ENCODE measurements at regions not wholly inside any gene's neighbourhood (a gene's known extent, or its start where the extent isn't known, plus 50 kb on each side); places are given as distances from the start of the nearest gene placed in this dataset.

DNA sequence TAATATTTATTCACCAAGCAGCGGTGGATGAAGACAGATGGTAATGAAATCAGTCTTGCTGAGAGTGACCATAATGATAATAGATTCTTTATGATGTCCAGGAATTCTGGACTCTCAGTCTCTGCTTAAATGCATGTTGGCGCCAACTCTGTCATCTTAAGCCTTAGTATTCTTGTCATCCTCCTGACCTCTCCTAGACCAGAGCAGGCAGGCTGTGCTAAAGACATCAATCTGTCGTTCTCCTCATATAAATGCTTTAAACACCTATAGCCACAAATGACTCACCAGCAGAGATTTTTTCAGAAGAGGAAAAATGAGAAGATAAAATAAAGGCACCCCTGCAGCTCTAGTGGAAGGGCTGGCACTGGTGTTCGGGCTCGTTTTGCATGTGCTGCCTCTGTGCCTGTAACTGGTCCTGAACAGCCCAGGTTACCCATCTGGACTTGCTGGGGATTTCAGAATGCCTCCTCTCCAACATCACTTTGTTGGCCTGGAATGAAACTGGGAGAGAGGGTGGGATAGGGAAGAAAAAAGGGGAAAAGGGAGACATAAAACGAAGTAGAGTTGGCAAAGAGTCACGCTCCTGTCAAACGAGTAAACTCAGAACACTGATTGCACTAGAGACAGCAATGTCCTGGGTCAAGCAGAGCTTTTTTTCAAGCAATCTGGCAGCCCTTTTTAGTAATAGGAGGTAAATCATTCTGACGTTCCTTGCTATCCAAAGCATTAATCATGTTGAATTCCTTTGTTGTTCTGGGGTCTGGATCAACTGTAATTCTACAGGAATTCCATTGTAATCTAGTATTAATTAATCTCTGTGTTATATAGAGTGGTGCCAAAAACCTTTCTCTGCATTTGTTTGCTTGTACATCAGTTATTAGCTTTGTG lies 195.5 kb upstream of the CLINT1 start:
- no peaks in the 10 kb centered on the region for H3K36me3 ChIP-seq (ENCODE audit: low read depth, low read length)
- ATAC-seq (peak; percentile 18; the same call in 1 of the 2 replicates), DNase-seq (peak; percentile 63)
- no TSS peak for BruUV-seq (replicated peaks)
- H3K4me2 ChIP-seq (ENCODE audit: low read length) = no peak overlapping the region; the same call in 1 of the 2 replicates
- intact Hi-C loops (cut with micrococcal nuclease) = no loop called here
- no peaks in the 10 kb centered on the region for H3F3A ChIP-seq (ENCODE audit: low read length, unreplicated experiment)
- TF ChIP-seq EZH2phosphoT487 (IDR thresholded peaks at IDR 0.05; ENCODE audit: borderline replicate concordance, low read length) (no peak), EZH2 (IDR thresholded peaks at IDR 0.05; ENCODE audit: low read length, unreplicated experiment) (no peak)
- TF ChIP-seq, protein P1, sequence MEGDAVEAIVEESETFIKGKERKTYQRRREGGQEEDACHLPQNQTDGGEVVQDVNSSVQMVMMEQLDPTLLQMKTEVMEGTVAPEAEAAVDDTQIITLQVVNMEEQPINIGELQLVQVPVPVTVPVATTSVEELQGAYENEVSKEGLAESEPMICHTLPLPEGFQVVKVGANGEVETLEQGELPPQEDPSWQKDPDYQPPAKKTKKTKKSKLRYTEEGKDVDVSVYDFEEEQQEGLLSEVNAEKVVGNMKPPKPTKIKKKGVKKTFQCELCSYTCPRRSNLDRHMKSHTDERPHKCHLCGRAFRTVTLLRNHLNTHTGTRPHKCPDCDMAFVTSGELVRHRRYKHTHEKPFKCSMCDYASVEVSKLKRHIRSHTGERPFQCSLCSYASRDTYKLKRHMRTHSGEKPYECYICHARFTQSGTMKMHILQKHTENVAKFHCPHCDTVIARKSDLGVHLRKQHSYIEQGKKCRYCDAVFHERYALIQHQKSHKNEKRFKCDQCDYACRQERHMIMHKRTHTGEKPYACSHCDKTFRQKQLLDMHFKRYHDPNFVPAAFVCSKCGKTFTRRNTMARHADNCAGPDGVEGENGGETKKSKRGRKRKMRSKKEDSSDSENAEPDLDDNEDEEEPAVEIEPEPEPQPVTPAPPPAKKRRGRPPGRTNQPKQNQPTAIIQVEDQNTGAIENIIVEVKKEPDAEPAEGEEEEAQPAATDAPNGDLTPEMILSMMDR (conservative IDR thresholded peaks at IDR 0.05; ENCODE audit: low read depth, low read length) = no peak
- no peaks in the 10 kb centered on the region for H4K20me1 ChIP-seq (ENCODE audit: low read length)
- H3K9ac ChIP-seq (ENCODE audit: low read length) = no peak overlapping the region
- ChIA-PET POLR2A (ENCODE audit: unreplicated experiment) (interaction anchor here (0.6 kb wide), 1 partner anchor 199 kb away, joined by 17 read pairs; no protein-coding TSS in a partner anchor), CTCF (no interaction called here)
- H3K4me1 ChIP-seq (ENCODE audit: insufficient read depth, low read length) = peaks cover 48% of the 10 kb centered on the region
- no peaks in the 10 kb centered on the region for H3K79me2 ChIP-seq (ENCODE audit: low read length)
- no peak overlapping the region for H3K27ac ChIP-seq (ENCODE audit: low read length)
- H3K9me3 ChIP-seq (ENCODE audit: low read length) = no peaks in the 10 kb centered on the region
- H3K27me3 ChIP-seq (ENCODE audit: low read length) = peaks cover 32% of the 10 kb centered on the region
- H3K9me2 ChIP-seq (replicated peaks; ENCODE audit: low read length) = no peaks in the 10 kb centered on the region
- no peak overlapping the region for H2AFZ ChIP-seq (ENCODE audit: low read length)
- no peak overlapping the region for H3K4me3 ChIP-seq (ENCODE audit: low read length)

DNA sequence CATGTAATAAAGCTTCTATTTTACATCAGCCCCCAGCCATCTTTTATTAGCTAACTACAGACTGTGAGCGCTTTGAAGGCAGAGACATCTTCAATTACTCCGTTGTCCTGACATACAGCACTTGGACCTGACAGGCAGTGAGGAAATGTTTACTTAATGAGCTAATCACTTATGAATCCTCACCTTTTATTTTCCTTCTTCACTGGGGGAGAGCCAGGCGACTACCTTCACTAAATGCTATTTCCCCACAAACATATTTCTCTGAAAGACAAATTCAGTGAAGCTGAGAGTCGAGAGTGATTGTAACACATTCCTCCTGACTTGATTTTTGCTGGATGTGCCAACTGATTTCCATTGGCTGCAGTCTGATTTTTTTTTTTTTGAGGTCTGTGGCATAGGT lies 192.1 kb upstream of the CLINT1 start:
- ChIA-PET POLR2A (ENCODE audit: unreplicated experiment) (interaction anchor here (0.5 kb wide), 1 partner anchor 11 kb away, joined by 5 read pairs; no protein-coding TSS in a partner anchor), CTCF (interaction anchor here (1.3 kb wide), 1 partner anchor 24 kb away, joined by 3 read pairs; no protein-coding TSS in a partner anchor)
- intact Hi-C loops (cut with micrococcal nuclease) = no loop called here
- no peak overlapping the region for H3K27ac ChIP-seq (ENCODE audit: low read length)
- H4K20me1 ChIP-seq (ENCODE audit: low read length) = no peaks in the 10 kb centered on the region
- BruUV-seq (replicated peaks) = no TSS peak
- no peak for TF ChIP-seq EZH2 (IDR thresholded peaks at IDR 0.05; ENCODE audit: low read length, unreplicated experiment)
- TF ChIP-seq EZH2phosphoT487 (IDR thresholded peaks at IDR 0.05; ENCODE audit: borderline replicate concordance, low read length) = no peak
- TF ChIP-seq, protein P1 (conservative IDR thresholded peaks at IDR 0.05; ENCODE audit: low read depth, low read length) = no peak
- H3K4me1 ChIP-seq (ENCODE audit: insufficient read depth, low read length) = peaks cover 30% of the 10 kb centered on the region
- H3K9me3 ChIP-seq (ENCODE audit: low read length) = no peaks in the 10 kb centered on the region
- peak overlapping the region; percentile 10; the same call in 1 of the 2 replicates for H3K4me2 ChIP-seq (ENCODE audit: low read length)
- H3K9me2 ChIP-seq (replicated peaks; ENCODE audit: low read length) = no peaks in the 10 kb centered on the region
- H3K9ac ChIP-seq (ENCODE audit: low read length) = no peak overlapping the region
- DNase-seq (peak; percentile 72), ATAC-seq (peak; percentile 75)
- H3K79me2 ChIP-seq (ENCODE audit: low read length) = no peaks in the 10 kb centered on the region
- H3F3A ChIP-seq (ENCODE audit: low read length, unreplicated experiment) = no peaks in the 10 kb centered on the region
- no peaks in the 10 kb centered on the region for H3K36me3 ChIP-seq (ENCODE audit: low read depth, low read length)
- H3K4me3 ChIP-seq (ENCODE audit: low read length) = no peak overlapping the region
- H3K27me3 ChIP-seq (ENCODE audit: low read length) = peaks cover 38% of the 10 kb centered on the region
- H2AFZ ChIP-seq (ENCODE audit: low read length) = no peak overlapping the region

DNA sequence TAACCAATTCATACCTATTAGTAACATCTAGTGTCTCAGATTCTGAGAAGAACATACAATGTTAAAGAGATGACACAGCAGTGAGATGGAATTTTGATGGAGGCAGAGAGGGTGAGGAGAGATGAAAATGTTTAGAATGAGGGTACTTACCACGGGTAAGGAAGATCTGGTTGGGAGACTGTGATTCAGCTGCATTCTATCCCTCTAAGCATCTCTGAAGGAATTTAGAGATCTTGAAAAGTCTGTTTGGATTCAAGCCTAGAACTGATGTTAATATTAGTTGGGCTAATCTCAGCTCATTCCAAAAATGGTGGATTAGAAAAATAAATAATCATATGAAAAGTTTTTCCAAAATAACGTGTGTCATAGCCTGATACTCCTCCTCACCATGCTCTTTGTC lies 191.5 kb upstream of the CLINT1 start:
- H3K4me2 ChIP-seq (ENCODE audit: low read length) = no peak overlapping the region
- H3K9ac ChIP-seq (ENCODE audit: low read length) = no peak overlapping the region
- H2AFZ ChIP-seq (ENCODE audit: low read length) = no peak overlapping the region
- no peaks in the 10 kb centered on the region for H3K36me3 ChIP-seq (ENCODE audit: low read depth, low read length)
- H3F3A ChIP-seq (ENCODE audit: low read length, unreplicated experiment) = no peaks in the 10 kb centered on the region
- H3K9me2 ChIP-seq (replicated peaks; ENCODE audit: low read length) = no peaks in the 10 kb centered on the region
- peaks cover 27% of the 10 kb centered on the region for H3K4me1 ChIP-seq (ENCODE audit: insufficient read depth, low read length)
- no peak overlapping the region for H3K4me3 ChIP-seq (ENCODE audit: low read length)
- H3K9me3 ChIP-seq (ENCODE audit: low read length) = no peaks in the 10 kb centered on the region
- H3K27me3 ChIP-seq (ENCODE audit: low read length) = peaks cover 41% of the 10 kb centered on the region
- ATAC-seq (no peak), DNase-seq (no peak)
- intact Hi-C loops (cut with micrococcal nuclease) = no loop called here
- BruUV-seq (replicated peaks) = no TSS peak
- H3K27ac ChIP-seq (ENCODE audit: low read length) = no peak overlapping the region
- TF ChIP-seq, protein P1 (conservative IDR thresholded peaks at IDR 0.05; ENCODE audit: low read depth, low read length) = no peak
- TF ChIP-seq EZH2 (IDR thresholded peaks at IDR 0.05; ENCODE audit: low read length, unreplicated experiment) (no peak), EZH2phosphoT487 (IDR thresholded peaks at IDR 0.05; ENCODE audit: borderline replicate concordance, low read length) (no peak)
- POLR2A ChIA-PET (ENCODE audit: unreplicated experiment) = no interaction called here
- H4K20me1 ChIP-seq (ENCODE audit: low read length) = no peaks in the 10 kb centered on the region
- CTCF ChIA-PET = interaction anchor here (1.3 kb wide), 1 partner anchor 25 kb away, joined by 3 read pairs; no protein-coding TSS in a partner anchor
- H3K79me2 ChIP-seq (ENCODE audit: low read length) = no peaks in the 10 kb centered on the region

Measured in PC-3 (cell line).